Cardiac muscle cell (in vitro differentiated cells and primary cell): ENCODE measurements at regions not wholly inside any gene's neighbourhood (a gene's known extent, or its start where the extent isn't known, plus 50 kb on each side); places are given as distances from the start of the nearest gene placed in this dataset.

ENCODE experiments used
- DNase-seq, 2 donors: peaks; one replicate each; pipeline versions ENCODE4 v3.0.0 to v3.0.0-alpha.2; 2010 to 2017; ENCODE audit warnings: low read depth in 1 of 2, low spot score in 1 of 2
- H3K27ac ChIP-seq: fragments of 200-600 bp; sonication (generic); 2 replicates; pipeline ENCODE4 v1.5.1; 2016
- H3K27me3 ChIP-seq: fragments of 200-600 bp; sonication (generic); 2 replicates; pipeline ENCODE4 v1.6.0; 2016; ENCODE audit warnings: control low read depth
- H3K36me3 ChIP-seq: fragments of 200-600 bp; sonication (generic); 2 replicates; pipeline ENCODE4 v1.5.1; 2016; ENCODE audit warnings: control low read depth
- H3K4me1 ChIP-seq: fragments of 200-600 bp; sonication (generic); 2 replicates; pipeline ENCODE4 v1.8.1; 2017; ENCODE audit warnings: low read depth, mild to moderate bottlenecking, mixed run types
- H3K4me3 ChIP-seq: fragments of 200-600 bp; sonication (generic); 2 replicates; pipeline ENCODE4 v1.5.1; 2016; ENCODE audit warnings: mild to moderate bottlenecking
- H3K9me3 ChIP-seq: fragments of 200-600 bp; sonication (generic); 2 replicates; pipeline ENCODE4 v1.5.1; 2017; ENCODE audit warnings: low read depth, mild to moderate bottlenecking, control low read depth
- CTCF ChIP-seq: IDR thresholded peaks from 2 replicates; pipeline ENCODE4 v1.5.1; 2012; ENCODE audit warnings: low read depth, mild to moderate bottlenecking, low read length

- Histone ChIP-seq H3K4me1 (peaks cover 6% of the 10 kb centered on the region), H3K27ac (no peak overlapping the region), H3K27me3 (no peaks in the 10 kb centered on the region), H3K36me3 (no peaks in the 10 kb centered on the region), H3K9me3 (peaks cover 2% of the 10 kb centered on the region), H3K4me3 (no peak overlapping the region)
- no peak for TF ChIP-seq CTCF
- DNase-seq: no peak
Observed at GRCh38 chr13:80010286-80010831, 330.6 kb downstream of the SPRY2 start.

GRCh38 chr13:80009760-80010159 is 331.2 kb downstream of the SPRY2 start:
- Histone ChIP-seq H3K4me3 (no peak overlapping the region), H3K9me3 (no peaks in the 10 kb centered on the region), H3K27ac (no peak overlapping the region), H3K4me1 (peaks cover 6% of the 10 kb centered on the region), H3K36me3 (no peaks in the 10 kb centered on the region), H3K27me3 (no peaks in the 10 kb centered on the region)
- no peak for TF ChIP-seq CTCF
- DNase-seq: no peak

GRCh38 chr13:80006940-80007339 is 334.0 kb downstream of the SPRY2 start:
- DNase-seq: no peak
- Histone ChIP-seq H3K9me3 (no peaks in the 10 kb centered on the region), H3K27me3 (no peaks in the 10 kb centered on the region), H3K4me1 (peaks cover 13% of the 10 kb centered on the region), H3K27ac (no peak overlapping the region), H3K4me3 (no peak overlapping the region), H3K36me3 (no peaks in the 10 kb centered on the region)
- no peak for TF ChIP-seq CTCF

- no peaks in the 10 kb centered on the region for H3K36me3 ChIP-seq
- H3K9me3 ChIP-seq: no peaks in the 10 kb centered on the region
- DNase-seq: no peak
- peaks cover 7% of the 10 kb centered on the region for H3K4me1 ChIP-seq
- no peak overlapping the region for H3K4me3 ChIP-seq
- H3K27ac ChIP-seq: no peak overlapping the region
- no peaks in the 10 kb centered on the region for H3K27me3 ChIP-seq
- no peak for TF ChIP-seq CTCF
Observed at GRCh38 chr13:80001510-80001842, 339.4 kb downstream of the SPRY2 start.

GRCh38 chr13:80000684-80001509 is 340.0 kb downstream of the SPRY2 start:
- H3K4me3 ChIP-seq: no peak overlapping the region

More at GRCh38 chr13:80000684-80001509, 340.0 kb downstream of the SPRY2 start:
- Histone ChIP-seq H3K36me3 (no peaks in the 10 kb centered on the region), H3K4me1 (peaks cover 7% of the 10 kb centered on the region), H3K27me3 (no peaks in the 10 kb centered on the region), H3K27ac (no peak overlapping the region), H3K9me3 (no peaks in the 10 kb centered on the region)
- TF ChIP-seq CTCF: no peak
- no peak for DNase-seq
